SW480 (cell line): ENCODE measurements at regions not wholly inside any gene's neighbourhood (a gene's known extent, or its start where the extent isn't known, plus 50 kb on each side); places are given as distances from the start of the nearest gene placed in this dataset.

Experiments
- DNase-seq: peaks from one replicate; pipeline ENCODE4 v3.0.0-alpha.2; 2016; ENCODE audit warnings: low spot score

DNA sequence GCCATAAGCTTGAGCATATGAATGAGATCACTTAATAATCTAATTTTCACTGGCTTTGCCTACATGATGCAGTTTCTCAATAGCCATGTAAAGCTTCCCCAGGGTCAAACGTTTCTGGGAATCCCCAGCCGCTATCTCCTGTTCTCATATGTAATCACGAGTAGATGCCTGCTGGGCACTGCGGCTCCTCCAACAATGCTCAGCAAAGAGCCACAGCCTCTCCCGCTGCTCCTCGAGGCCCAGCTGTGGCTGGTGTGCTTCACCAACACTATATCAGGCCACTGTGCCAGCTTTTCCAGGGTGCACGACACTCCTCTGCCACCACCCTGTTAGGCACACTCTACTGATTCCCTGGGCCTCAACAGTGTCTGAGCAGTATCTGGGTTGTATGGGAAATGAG lies 78.3 kb upstream of the RASGEF1B start:
- no peak for DNase-seq

DNA sequence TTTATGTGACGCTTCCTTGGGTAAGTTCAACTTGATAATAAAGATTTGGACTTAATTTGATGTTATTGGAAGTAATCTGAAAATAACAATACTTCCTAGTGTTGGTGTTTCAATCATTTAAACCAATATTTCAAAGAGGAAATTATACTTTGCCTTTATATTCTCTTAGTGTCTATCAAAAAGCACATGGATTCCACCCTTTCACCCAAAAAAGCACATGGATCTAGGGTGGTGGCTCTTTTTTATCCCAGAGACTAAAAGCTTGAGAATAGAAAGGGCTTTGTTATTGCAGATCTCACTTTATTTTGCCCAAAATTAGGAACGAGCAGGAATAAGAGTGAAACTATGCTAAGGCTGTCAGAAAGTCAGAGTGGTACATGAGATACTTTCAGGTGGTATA lies 75.1 kb upstream of the RASGEF1B start:
- DNase-seq = no peak

DNA sequence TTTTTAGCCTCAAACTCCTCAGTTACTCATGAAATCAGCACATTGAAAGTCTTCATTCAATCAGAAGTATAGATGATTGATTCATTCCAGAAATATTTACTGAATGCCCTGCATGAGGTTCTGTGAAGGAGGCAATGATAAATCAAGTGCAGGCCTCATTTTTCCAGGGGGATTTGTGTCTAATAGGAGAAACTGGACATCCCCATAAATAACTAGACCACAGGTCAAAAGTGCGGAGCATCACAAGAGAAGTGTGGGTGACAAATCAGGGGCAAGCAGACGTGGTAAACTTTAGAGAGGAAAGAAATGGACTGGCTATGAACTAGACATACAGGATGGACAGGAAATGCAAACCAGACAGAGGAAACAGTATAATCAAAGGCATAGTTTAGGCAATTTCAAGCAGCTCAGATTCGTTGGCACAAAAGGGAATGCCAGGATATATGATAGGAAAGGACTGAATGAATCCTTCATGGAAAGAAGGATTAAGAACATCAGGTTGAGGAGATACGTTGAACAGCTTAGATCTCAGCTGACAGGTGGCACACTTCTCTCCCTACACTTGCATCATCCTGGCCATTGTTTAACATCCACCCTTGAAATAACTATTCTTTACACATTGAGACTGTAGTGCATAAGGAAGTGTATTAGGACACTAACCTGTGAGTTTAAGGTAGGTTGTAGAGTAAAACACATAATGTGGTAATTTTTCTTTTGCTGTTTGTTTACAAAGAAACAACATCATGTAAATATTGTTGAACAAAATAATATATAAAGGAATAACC lies 69.6 kb upstream of the RASGEF1B start:
- DNase-seq = no peak

DNA sequence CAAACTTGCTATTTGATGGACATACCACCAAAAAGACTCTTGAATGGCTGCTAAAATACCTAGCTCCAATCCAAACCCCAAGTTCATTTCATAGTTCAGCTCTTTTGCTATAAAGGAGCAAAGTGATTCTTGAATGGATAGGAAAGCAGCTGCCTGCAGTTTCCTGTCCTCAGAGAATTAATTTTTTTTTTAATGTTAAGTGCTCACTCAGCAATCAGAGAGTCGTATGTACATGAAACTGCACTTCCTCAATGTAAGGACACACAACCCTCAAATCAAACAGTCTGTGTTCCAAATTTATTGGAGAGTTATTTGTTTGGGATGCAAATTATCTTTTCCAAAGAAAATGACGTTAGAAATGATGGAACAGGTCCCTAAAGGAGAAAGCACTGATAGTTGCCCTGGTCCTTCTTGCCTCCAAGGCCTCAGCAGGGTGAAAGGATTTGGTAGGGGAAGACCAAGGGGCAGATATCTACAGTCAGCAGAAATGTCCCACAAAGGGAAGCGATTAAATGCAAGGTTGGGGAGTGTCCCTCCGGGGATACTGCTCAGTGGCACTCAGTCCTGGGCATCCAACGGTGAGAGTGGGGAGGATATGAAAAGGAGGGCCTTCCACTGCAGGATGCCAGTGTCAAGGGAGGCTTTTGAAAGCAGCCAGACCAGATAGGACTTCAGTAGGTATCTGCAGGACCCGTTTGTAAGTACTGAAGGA lies 67.2 kb upstream of the RASGEF1B start:
- DNase-seq = no peak

DNA sequence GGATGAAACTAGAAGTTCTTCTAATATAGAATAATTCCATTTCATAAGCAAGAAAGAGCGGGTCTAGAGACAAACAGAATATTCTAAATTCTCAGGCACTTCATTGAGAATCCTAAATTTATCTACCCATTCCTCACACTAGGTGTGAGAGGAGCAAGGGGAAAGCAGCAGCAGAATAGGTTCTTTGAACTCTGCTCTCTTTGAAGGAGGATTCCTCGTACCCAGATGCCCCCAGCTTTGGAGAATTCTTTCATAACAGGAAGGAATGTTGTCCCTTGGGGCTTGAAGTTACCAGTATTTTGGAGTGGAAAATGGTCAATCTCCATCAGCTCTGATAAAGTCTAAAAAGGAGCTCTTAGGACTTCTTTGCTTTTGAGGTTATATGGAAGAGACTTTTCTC lies 59.7 kb upstream of the RASGEF1B start:
- no peak for DNase-seq

DNA sequence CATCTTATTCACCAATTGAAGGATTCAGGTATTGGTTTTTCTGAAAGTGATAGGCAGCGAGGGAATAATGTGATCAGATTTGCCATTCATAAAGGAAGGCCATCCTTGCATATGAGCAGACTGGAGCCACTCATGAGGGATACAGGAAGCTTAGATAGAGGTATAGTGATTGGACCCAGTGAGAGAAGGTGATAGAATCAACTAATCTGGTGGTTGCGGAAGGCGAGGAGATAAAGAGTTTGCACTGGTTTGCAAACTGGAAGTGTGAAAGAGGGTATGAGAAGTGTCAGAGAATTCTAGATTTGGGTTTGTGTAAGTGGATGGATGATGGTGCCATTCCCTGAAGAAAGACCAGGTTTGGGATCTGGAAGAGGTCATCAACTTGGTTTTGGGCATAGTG lies 57.3 kb upstream of the RASGEF1B start:
- no peak for DNase-seq

DNA sequence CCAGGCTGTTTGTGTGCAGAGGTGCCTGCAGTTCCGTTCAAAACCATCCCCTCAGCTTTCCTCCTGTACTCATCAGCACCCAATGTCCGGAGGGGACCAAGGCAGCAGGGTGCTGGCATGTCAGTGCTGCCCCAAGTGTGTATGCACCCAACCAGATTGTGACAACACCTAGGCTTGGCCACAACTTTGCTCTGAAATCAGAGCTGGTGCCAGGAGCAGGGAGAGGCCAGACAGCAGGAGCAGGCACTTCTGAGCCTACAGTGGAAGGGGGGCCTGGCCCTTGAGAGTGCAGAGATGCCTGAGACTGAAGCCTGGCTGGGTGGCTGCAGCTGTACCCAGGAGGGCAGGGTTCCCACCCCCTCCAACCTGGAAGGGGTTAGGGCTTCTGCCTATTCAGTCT lies 56.5 kb upstream of the RASGEF1B start:
- no peak for DNase-seq

DNA sequence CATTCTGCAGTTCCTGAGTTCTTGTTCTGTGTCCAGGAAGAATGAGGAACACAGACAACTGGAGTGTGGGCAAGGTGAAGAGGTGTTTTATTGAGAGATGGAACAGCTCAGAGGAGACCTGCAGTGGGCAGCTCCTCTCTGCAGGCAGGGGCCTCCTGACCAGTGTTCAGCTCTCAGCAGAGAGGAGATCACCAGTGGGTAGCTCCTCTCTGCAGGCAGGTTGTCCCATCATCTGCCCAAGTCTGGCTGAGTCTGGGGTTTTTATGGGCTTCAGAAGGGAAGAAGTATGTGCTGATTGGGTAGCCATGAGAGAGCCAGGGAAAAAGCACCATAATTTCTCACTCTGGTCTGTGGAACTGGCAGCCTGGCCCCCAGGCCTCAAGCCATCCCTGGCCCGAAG lies 56.0 kb upstream of the RASGEF1B start:
- DNase-seq = no peak

DNA sequence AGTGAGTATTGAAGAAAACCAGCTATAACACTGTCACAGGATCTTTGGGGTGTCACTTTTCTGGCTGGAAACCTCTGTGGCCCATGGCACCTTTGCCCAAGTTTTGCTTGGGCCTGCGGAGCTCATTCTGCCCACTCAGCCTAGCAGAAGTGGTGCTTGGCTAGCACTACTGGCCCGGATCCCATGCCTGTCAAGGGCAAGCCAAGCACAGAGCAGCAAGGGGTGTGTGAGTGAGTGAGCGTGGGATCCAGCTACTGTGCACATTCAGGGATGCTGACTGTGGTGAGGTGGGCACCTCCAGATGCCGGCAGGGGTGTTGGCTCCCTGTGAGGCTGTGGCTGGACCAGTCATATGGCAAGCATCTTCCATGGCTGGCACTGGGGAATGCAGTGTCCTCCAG lies 55.4 kb upstream of the RASGEF1B start:
- no peak for DNase-seq

DNA sequence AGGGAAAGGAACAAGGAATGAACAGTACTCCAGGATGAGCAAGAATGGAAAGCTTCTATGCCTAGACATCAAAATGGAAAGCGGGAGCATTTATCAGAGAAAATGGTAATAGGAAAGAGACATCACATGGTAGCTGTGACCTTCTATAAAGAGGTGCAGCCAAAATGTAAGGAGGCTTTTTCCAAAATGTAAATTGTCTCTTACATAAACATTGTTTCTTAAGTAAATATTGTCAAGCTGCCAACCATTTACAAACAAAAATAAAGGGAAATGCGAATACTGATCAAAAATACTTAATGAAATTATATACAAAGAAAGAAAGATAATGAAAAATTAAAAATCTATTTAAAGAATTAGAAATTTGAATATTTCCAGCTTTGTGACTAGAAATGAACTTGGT lies 55.0 kb upstream of the RASGEF1B start:
- no peak for DNase-seq

DNA sequence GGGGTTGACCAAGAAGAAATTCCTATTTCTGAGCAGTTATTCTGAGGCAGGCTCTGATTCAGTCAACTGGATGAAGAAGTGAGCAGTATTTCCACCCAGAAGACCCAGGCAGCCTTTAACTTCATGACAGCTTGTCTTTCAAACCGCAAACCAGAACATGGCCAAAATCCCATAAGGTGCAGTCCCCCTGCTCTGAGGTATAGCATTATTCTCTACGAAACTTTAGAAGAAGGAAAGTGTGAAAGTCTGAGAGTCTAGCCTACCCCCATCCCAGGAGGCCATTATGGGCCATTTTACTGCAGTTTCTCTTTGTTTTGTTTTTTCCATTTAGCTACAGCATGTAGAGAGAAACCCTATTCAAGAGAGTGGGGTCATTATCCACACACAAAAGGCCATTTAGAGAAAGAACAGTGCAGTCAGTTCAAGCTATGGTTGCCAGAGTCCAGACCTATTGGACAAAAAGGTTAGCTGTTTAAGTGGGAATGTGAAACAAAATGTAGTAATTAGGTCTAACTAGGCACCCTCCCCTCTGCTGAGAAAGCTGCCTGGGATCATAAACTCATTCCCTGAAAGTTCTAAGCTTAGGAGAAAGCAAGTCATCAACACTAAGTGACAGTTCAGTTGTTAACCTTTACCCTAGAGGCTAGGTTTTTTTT lies 52.1 kb upstream of the RASGEF1B start:
- DNase-seq = no peak

DNA sequence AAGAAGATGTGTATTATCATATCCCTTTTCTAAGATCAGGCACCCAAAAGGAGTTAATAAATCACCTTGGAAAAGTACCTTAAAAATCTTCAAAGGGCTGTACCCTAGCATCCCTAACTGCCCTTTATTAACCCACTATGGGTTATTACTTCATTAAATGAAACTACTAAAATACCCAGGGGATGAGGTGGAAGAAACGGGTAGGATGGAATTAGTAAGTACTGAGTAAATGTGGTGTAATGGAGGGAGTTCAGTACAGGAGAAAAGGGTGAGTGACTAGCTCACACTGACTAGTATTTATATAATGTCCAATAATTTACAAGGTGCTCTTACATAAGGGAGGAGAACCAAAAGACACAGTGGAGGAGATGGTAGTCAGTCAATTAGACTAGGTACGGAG lies 51.0 kb upstream of the RASGEF1B start:
- DNase-seq = no peak

DNA sequence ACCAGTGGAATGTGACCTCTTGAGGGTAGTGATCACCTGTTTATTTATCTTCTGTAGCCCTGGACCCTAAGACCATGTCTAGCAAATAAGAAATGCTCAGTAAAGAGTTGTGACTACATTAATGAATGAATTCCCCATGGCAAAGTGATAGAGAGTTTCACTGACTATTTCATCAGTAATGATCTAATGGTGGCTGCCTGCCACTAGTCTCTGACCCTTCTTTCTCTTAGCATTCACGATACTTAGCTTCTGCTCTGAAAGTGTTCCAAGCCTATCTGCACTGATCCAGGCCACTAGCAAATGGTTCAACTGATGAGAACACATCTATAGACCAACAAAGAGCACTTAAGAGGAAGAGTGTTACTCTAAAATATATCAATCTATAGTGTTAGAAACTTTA lies 50.0 kb upstream of the RASGEF1B start:
- no peak for DNase-seq
